DND-41 (cell line): ENCODE measurements at regions not wholly inside any gene's neighbourhood (a gene's known extent, or its start where the extent isn't known, plus 50 kb on each side); places are given as distances from the start of the nearest gene placed in this dataset.

Experiments
- ATAC-seq: fragments of 200-7000 bp; cut with Tn5 transposase; 3 replicates; pipeline ENCODE4 v1.9.1; 2021; ENCODE audit warnings: low read depth; ENCODE audit not compliant: insufficient read depth
- DNase-seq: peaks from one replicate; pipeline ENCODE4 v3.0.0-alpha.2; 2020
- H2AFZ ChIP-seq: 2 replicates; pipeline ENCODE4 v1.6.0; 2012; ENCODE audit warnings: low read depth, low read length
- H3K27ac ChIP-seq: 2 replicates; pipeline ENCODE4 v1.5.1; 2012; ENCODE audit warnings: low read length, inconsistent platforms
- H3K27me3 ChIP-seq: fragments of 200-600 bp; sonication (generic); 2 replicates; pipeline ENCODE4 v1.6.0; 2012; ENCODE audit warnings: low read length, mild to moderate bottlenecking, inconsistent platforms; ENCODE audit not compliant: insufficient read depth, poor library complexity
- H3K36me3 ChIP-seq: 2 replicates; pipeline ENCODE4 v1.5.1; 2012; ENCODE audit warnings: low read length, inconsistent platforms; ENCODE audit not compliant: insufficient read depth
- H3K4me1 ChIP-seq: 2 replicates; pipeline ENCODE4 v1.5.1; 2012; ENCODE audit warnings: mild to moderate bottlenecking, low read length; ENCODE audit not compliant: insufficient read depth
- H3K4me2 ChIP-seq: 2 replicates; pipeline ENCODE4 v1.6.0; 2012; ENCODE audit warnings: mild to moderate bottlenecking, moderate library complexity, low read length, inconsistent platforms; ENCODE audit not compliant: insufficient read depth
- H3K4me3 ChIP-seq, 2 experiments: fragments of 200-600 bp in 1 of 2; shearing (Covaris generic) in 1 of 2; 2 replicates each; pipeline ENCODE4 v1.5.1; 2012 to 2016; ENCODE audit warnings: inconsistent platforms in 2 of 2, low read length in 2 of 2, mild to moderate bottlenecking in 2 of 2, low read depth in 1 of 2, moderate library complexity in 1 of 2
- H3K79me2 ChIP-seq: 2 replicates; pipeline ENCODE4 v1.6.0; 2012; ENCODE audit warnings: low read length, inconsistent platforms; ENCODE audit not compliant: insufficient read depth
- H3K9ac ChIP-seq: 2 replicates; pipeline ENCODE4 v1.6.0; 2012; ENCODE audit warnings: low read depth, mild to moderate bottlenecking, inconsistent platforms, low read length, moderate library complexity
- H3K9me3 ChIP-seq: 2 replicates; pipeline ENCODE4 v1.5.1; 2012; ENCODE audit warnings: low read length, moderate library complexity, mild to moderate bottlenecking, inconsistent platforms; ENCODE audit not compliant: insufficient read depth, severe bottlenecking
- H4K20me1 ChIP-seq: 2 replicates; pipeline ENCODE4 v1.6.0; 2012; ENCODE audit warnings: low read length; ENCODE audit not compliant: insufficient read depth
- CTCF ChIP-seq: IDR thresholded peaks from 2 replicates; pipeline ENCODE4 v1.5.1; 2012; ENCODE audit warnings: borderline replicate concordance, low read length, moderate library complexity, mild to moderate bottlenecking; ENCODE audit not compliant: poor library complexity, severe bottlenecking; ENCODE audit errors: extremely low read depth
- EZH2 ChIP-seq: IDR thresholded peaks from 3 replicates; pipeline ENCODE4 v1.6.1; 2012; ENCODE audit warnings: borderline replicate concordance, low read depth, mild to moderate bottlenecking, moderate library complexity, low read length, inconsistent platforms; ENCODE audit not compliant: severe bottlenecking

GRCh38 chr21:41684381-41685245 lies 82.2 kb downstream of the RIPK4 start:
- H3K4me1 ChIP-seq: no peaks in the 10 kb centered on the region
- H3K27me3 ChIP-seq: no peaks in the 10 kb centered on the region
- H3K4me2 ChIP-seq: no peak overlapping the region
- no peak for TF ChIP-seq EZH2
- TF ChIP-seq CTCF: no peak
- no peaks in the 10 kb centered on the region for H3K79me2 ChIP-seq
- H3K9ac ChIP-seq: no peak overlapping the region
- H3K36me3 ChIP-seq: no peaks in the 10 kb centered on the region
- H3K27ac ChIP-seq: no peak overlapping the region
- DNase-seq (no peak), ATAC-seq (no peak)
- H2AFZ ChIP-seq: no peak overlapping the region
- no peaks in the 10 kb centered on the region for H3K9me3 ChIP-seq
- H4K20me1 ChIP-seq: no peaks in the 10 kb centered on the region
- no peak overlapping the region for H3K4me3 ChIP-seq

- H3K9me3 ChIP-seq: no peaks in the 10 kb centered on the region
- H4K20me1 ChIP-seq: no peaks in the 10 kb centered on the region
- H3K79me2 ChIP-seq: no peaks in the 10 kb centered on the region
- no peak overlapping the region for H3K4me2 ChIP-seq
- no peak for ATAC-seq
- no peak overlapping the region for H3K4me3 ChIP-seq
- DNase-seq: no peak
- TF ChIP-seq EZH2: no peak
- no peak for TF ChIP-seq CTCF
- no peak overlapping the region for H2AFZ ChIP-seq
- H3K27ac ChIP-seq: no peak overlapping the region
- H3K9ac ChIP-seq: no peak overlapping the region
- no peaks in the 10 kb centered on the region for H3K36me3 ChIP-seq
- H3K4me1 ChIP-seq: no peaks in the 10 kb centered on the region
- H3K27me3 ChIP-seq: no peaks in the 10 kb centered on the region
These were observed 83.0 kb downstream of the RIPK4 start for GRCh38 chr21:41683815-41684214.

- H3K9me3 ChIP-seq: no peaks in the 10 kb centered on the region
- DNase-seq (no peak), ATAC-seq (no peak)
- peaks cover 5% of the 10 kb centered on the region; the same call in 1 of the 2 replicates for H3K4me1 ChIP-seq
- H4K20me1 ChIP-seq: no peaks in the 10 kb centered on the region
- no peak overlapping the region for H3K9ac ChIP-seq
- no peak overlapping the region for H3K4me3 ChIP-seq
- no peaks in the 10 kb centered on the region for H3K79me2 ChIP-seq
- no peaks in the 10 kb centered on the region for H3K36me3 ChIP-seq
- no peak overlapping the region for H3K27ac ChIP-seq
- H3K4me2 ChIP-seq: no peak overlapping the region
- no peak overlapping the region for H2AFZ ChIP-seq
- TF ChIP-seq CTCF (no peak), EZH2 (no peak)
- no peaks in the 10 kb centered on the region for H3K27me3 ChIP-seq
These were observed 84.1 kb downstream of the RIPK4 start for GRCh38 chr21:41682719-41683179.
